ENCODE measurements at regions not wholly inside any gene's neighbourhood (a gene's known extent, or its start where the extent isn't known, plus 50 kb on each side); places are given as distances from the start of the nearest gene placed in this dataset.

- H3K4me3 ChIP-seq: no peak overlapping the region
- intact Hi-C loops (cut with DNase I; ENCODE audit: low total_unique reads): no loop called here
- 59 to 80% (median 72%) methylated on average over 2 of the region's 2 CpGs for WGBS, 5 donors
Measured at GRCh38 chr18:21168880-21169279, 57.3 kb upstream of the ROCK1 start.

GRCh38 chr18:21177822-21178221, 64.2 kb upstream of the GREB1L start:
- no peaks in the 10 kb centered on the region for H3K9me3 ChIP-seq
- H3K27ac ChIP-seq: no peak overlapping the region
- H3K4me1 ChIP-seq: peaks cover 0 to 11% (median 9%) of the 10 kb centered on the region in 4 donors
- H3K4me3 ChIP-seq: no peak overlapping the region
- intact Hi-C loops (cut with DNase I; ENCODE audit: low total_unique reads): no loop called here
- DNase-seq: no peak
- no peaks in the 10 kb centered on the region for H3K36me3 ChIP-seq
- TF ChIP-seq POLR2AphosphoS5 (IDR thresholded peaks at IDR 0.05) (no peak), CTCF (IDR thresholded peaks at IDR 0.05) (no peak), POLR2A (IDR thresholded peaks at IDR 0.05) (no peak), EP300 (IDR thresholded peaks at IDR 0.05) (no peak)
- WGBS, 5 donors: 67 to 75% (median 73%) methylated on average over 6 of the region's 6 CpGs
- H3K27me3 ChIP-seq: no peaks in the 10 kb centered on the region

More at GRCh38 chr18:21168880-21169279, 57.3 kb upstream of the ROCK1 start:
- H3K36me3 ChIP-seq: no peaks in the 10 kb centered on the region
- no peaks in the 10 kb centered on the region for H3K27me3 ChIP-seq
- no peak overlapping the region for H3K27ac ChIP-seq
- no peaks in the 10 kb centered on the region for H3K9me3 ChIP-seq
- DNase-seq: no peak
- H3K4me1 ChIP-seq: peaks cover 0 to 17% (median 2%) of the 10 kb centered on the region in 4 donors
- no peak for TF ChIP-seq POLR2A (IDR thresholded peaks at IDR 0.05)

- Histone ChIP-seq H3K36me3 (no peaks in the 10 kb centered on the region), H3K4me1 (peaks cover 0 to 11% (median 9%) of the 10 kb centered on the region in 4 donors), H3K9me3 (no peaks in the 10 kb centered on the region), H3K4me3 (no peak overlapping the region), H3K27ac (no peak overlapping the region), H3K27me3 (no peaks in the 10 kb centered on the region)
- intact Hi-C loops (cut with DNase I; ENCODE audit: low total_unique reads): no loop called here
- peak in 5 of 7 experiments; percentile 47 to 75 (median 60) for TF ChIP-seq CTCF (IDR thresholded peaks at IDR 0.05)
- no peak for TF ChIP-seq EP300 (IDR thresholded peaks at IDR 0.05)
- no peak for TF ChIP-seq POLR2A (IDR thresholded peaks at IDR 0.05)
- TF ChIP-seq POLR2AphosphoS5 (IDR thresholded peaks at IDR 0.05): peak in 1 of 3 donors; percentile 45
- WGBS, 5 donors: 19 to 29% (median 24%) methylated on average over 7 of the region's 7 CpGs
- peak; percentile 34 to 88 for DNase-seq
Measured at GRCh38 chr18:21179590-21180220, 62.3 kb upstream of the GREB1L start.

GRCh38 chr18:21180588-21180987, 61.4 kb upstream of the GREB1L start:
- DNase-seq: no peak
- peaks cover 0 to 11% (median 9%) of the 10 kb centered on the region in 4 donors for H3K4me1 ChIP-seq
- H3K9me3 ChIP-seq: no peaks in the 10 kb centered on the region
- no peaks in the 10 kb centered on the region for H3K27me3 ChIP-seq
- intact Hi-C loops (cut with DNase I; ENCODE audit: low total_unique reads): no loop called here
- H3K4me3 ChIP-seq: no peak overlapping the region
- WGBS, 5 donors: 30 to 62% (median 48%) methylated on average over 7 of the region's 7 CpGs
- TF ChIP-seq CTCF (IDR thresholded peaks at IDR 0.05) (no peak), POLR2A (IDR thresholded peaks at IDR 0.05) (no peak), POLR2AphosphoS5 (IDR thresholded peaks at IDR 0.05) (no peak), EP300 (IDR thresholded peaks at IDR 0.05) (no peak)
- H3K36me3 ChIP-seq: no peaks in the 10 kb centered on the region
- H3K27ac ChIP-seq: no peak overlapping the region

- intact Hi-C loops (cut with DNase I; ENCODE audit: low total_unique reads): no loop called here
- no peak for TF ChIP-seq POLR2AphosphoS5 (IDR thresholded peaks at IDR 0.05)
- TF ChIP-seq EP300 (IDR thresholded peaks at IDR 0.05): no peak
- TF ChIP-seq CTCF (IDR thresholded peaks at IDR 0.05): no peak
- TF ChIP-seq POLR2A (IDR thresholded peaks at IDR 0.05): no peak
- H3K27me3 ChIP-seq: no peaks in the 10 kb centered on the region
- no peaks in the 10 kb centered on the region for H3K9me3 ChIP-seq
- no peak for DNase-seq
- 62 to 84% (median 80%) methylated on average over 3 of the region's 3 CpGs for WGBS, 5 donors
- peaks cover 0 to 11% (median 9%) of the 10 kb centered on the region in 4 donors for H3K4me1 ChIP-seq
- no peaks in the 10 kb centered on the region for H3K36me3 ChIP-seq
- H3K4me3 ChIP-seq: no peak overlapping the region
- H3K27ac ChIP-seq: no peak overlapping the region
Measured at GRCh38 chr18:21181766-21182165, 60.3 kb upstream of the GREB1L start.
